GM13976 (cell line): ENCODE measurements at regions not wholly inside any gene's neighbourhood (a gene's known extent, or its start where the extent isn't known, plus 50 kb on each side); places are given as distances from the start of the nearest gene placed in this dataset.

ENCODE experiments used
- DNase-seq: peaks from one replicate; pipeline ENCODE4 v3.0.0; 2012; ENCODE audit warnings: low spot score
- CTCF ChIP-seq: IDR thresholded peaks from 2 replicates; pipeline ENCODE4 v1.5.1; 2012; ENCODE audit warnings: borderline replicate concordance, mild to moderate bottlenecking; ENCODE audit not compliant: insufficient read depth; ENCODE audit errors: extremely low read depth, missing control alignments, control extremely low read depth
- in situ Hi-C: fragments of 300-500 bp; cut with MboI; formaldehyde crosslinking; loops from one replicate; pipeline ENCODE4 v1.12.0; 2022; ENCODE audit warnings: low sequenced_read_pairs, mixed read lengths, inconsistent platforms; ENCODE audit not compliant: unreplicated experiment

- TF ChIP-seq CTCF = no peak
- in situ Hi-C loops = no loop called here
- DNase-seq = no peak
Measured at GRCh38 chr1:36644556-36644955, 161.8 kb upstream of the CSF3R start.

- in situ Hi-C loops = no loop called here
- TF ChIP-seq CTCF = no peak
- DNase-seq = no peak
Measured at GRCh38 chr1:36643371-36644270, 160.9 kb upstream of the CSF3R start.

GRCh38 chr1:36642802-36643201 lies 160.1 kb upstream of the CSF3R start:
- no peak for DNase-seq
- in situ Hi-C loops = no loop called here
- TF ChIP-seq CTCF = no peak

- no peak for DNase-seq
- no peak for TF ChIP-seq CTCF
- in situ Hi-C loops = no loop called here
Measured at GRCh38 chr1:36641776-36642175, 159.1 kb upstream of the CSF3R start.

GRCh38 chr1:36639461-36639860 lies 156.7 kb upstream of the CSF3R start:
- in situ Hi-C loops = no loop called here
- DNase-seq = no peak
- no peak for TF ChIP-seq CTCF

- TF ChIP-seq CTCF = no peak
- in situ Hi-C loops = no loop called here
- DNase-seq = no peak
Measured at GRCh38 chr1:36638268-36638667, 155.6 kb upstream of the CSF3R start.
